ENCODE measurements at regions not wholly inside any gene's neighbourhood (a gene's known extent, or its start where the extent isn't known, plus 50 kb on each side); places are given as distances from the start of the nearest gene placed in this dataset.
A peak's percentile ranks its signal among the peaks of the same experiment; 100 is the strongest.

- peak; percentile 88 for DNase-seq
Observed at GRCh38 chr6:169839029-169839481, 87.6 kb downstream of the ERMARD start.

- peak; percentile 88 for DNase-seq
Observed at GRCh38 chr6:169838346-169839028, 87.1 kb downstream of the ERMARD start.

- DNase-seq, result no peak
Observed at GRCh38 chr6:169837529-169838250, 86.3 kb downstream of the ERMARD start.

GRCh38 chr6:169833258-169833794, 81.9 kb downstream of the ERMARD start:
- DNase-seq, result no peak

- DNase-seq, result peak; percentile 40
Observed at GRCh38 chr6:169832247-169832948, 81.0 kb downstream of the ERMARD start.

GRCh38 chr6:169831450-169832246, 80.2 kb downstream of the ERMARD start:
- DNase-seq, result peak; percentile 82

Data from NCI-H69 (cell line).